ENCODE measurements at regions not wholly inside any gene's neighbourhood (a gene's known extent, or its start where the extent isn't known, plus 50 kb on each side); places are given as distances from the start of the nearest gene placed in this dataset.
"Not testable (repeated sequence)": the region's sequence is repeated elsewhere in the genome, so short reads cannot be mapped to it uniquely, and the experiment has no call there.

DNA sequence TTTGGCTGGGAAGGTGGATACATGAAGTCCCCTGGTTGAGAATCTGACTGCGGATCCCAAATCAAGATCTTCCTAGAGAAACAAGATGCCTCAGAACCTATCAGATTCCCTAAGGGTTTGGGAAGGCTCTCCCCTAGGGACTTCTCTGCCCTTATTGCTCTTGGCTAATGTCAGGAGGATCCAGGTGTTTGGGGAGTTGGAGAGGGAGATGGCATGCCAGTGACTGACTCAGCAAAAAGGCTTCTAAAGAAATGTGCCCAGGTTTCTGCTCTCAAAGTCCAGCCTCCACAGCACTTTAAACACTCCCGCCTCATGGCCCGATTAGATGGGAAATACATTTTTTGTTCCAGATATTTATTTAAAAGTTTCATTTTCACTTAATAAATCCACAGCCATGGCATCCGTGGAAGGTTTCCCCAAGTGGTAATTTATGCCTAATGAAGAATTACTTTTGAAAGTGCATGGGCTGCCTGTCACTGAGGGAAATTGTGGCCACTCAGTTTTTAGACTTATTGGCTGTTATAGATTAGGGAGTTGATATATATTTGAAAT, 156.4 kb downstream of the OSR1 start:
- no peak for DNase-seq (ENCODE audit: low read depth)

- DNase-seq (ENCODE audit: low read depth), result peak; percentile 24
Measured at GRCh38 chr2:19198381-19198780, 160.0 kb downstream of the OSR1 start.

DNA sequence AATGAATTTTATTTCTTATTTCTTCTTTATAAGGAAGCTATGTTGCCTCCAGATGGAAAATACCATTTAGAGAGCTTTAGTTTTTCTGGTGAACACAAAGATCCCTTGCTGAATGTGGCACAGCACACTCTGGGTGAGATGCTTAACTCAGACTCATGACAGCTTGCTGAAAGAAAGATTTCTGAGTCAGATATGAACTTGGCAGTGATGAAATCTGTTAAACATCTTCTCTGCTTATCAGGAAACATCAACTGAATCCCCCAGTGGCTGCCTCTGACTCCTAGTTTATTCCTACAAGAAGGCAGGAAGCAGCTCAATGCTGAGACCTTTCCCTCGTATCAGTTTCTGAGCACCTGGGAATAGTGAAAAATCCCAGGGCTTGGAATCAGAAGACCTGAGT, 162.8 kb downstream of the OSR1 start:
- DNase-seq (ENCODE audit: low read depth), result no peak

DNA sequence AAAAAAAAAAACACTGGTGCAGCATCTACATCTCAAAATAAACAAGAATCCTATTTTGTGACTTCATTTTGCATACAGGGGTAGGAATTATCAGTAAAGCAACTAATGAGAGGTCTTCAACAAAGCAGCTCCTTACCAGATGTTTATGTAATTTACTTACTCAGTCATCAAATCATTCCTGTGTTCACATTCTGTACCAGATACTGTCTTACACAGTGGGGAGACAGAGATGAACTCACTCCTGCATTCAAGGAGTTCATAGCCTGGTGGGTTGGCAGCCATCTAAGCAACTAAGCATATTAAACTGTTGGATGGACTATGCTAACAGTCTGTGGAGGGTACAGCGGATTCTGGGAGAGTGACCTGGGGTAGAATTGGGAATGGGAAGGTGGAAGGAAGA, 169.0 kb downstream of the OSR1 start:
- DNase-seq (ENCODE audit: low read depth), result no peak

- no peak for DNase-seq (ENCODE audit: low read depth)
Measured at GRCh38 chr2:19187323-19188020, 171.0 kb downstream of the OSR1 start.

DNA sequence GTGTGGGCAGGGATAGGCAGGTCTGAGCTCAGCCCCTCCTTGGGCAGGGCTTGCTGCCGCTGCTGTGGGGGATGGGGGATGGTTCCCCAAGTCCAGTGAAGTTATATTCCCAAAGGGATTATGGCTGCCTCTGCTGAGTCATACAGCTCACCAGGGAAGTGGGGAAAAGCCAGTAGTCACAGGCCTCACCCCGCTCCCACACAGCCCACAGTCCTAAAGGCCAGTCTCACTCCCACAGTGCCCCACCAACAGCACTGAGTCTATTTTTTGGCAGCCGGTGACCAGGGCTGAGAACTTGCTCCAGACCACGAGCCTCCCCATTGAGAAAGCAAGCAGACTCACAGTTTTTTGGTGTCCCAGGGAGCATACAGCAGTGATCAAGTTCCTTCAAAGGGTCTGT, 173.3 kb downstream of the OSR1 start:
- no peak for DNase-seq (ENCODE audit: low read depth)

DNA sequence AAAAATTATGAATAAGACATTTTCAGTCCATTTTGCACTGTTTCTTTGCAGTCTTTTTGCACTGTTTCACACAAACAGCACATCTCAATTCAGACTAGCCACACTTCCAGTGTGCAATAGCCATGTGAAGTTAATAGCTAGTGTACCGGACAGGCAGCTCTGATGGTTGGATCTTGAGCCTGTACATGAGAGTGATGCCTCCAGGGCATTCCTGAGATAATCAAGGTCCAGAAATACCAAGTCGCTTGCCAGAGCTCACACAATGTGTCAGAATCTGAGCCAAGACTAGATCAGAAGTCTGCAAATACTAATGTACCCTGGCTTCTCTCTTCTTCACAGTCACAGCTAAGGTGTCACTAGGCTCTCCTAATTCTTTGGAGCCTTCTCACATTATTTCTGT, 180.2 kb downstream of the OSR1 start:
- no peak for DNase-seq (ENCODE audit: low read depth)

DNA sequence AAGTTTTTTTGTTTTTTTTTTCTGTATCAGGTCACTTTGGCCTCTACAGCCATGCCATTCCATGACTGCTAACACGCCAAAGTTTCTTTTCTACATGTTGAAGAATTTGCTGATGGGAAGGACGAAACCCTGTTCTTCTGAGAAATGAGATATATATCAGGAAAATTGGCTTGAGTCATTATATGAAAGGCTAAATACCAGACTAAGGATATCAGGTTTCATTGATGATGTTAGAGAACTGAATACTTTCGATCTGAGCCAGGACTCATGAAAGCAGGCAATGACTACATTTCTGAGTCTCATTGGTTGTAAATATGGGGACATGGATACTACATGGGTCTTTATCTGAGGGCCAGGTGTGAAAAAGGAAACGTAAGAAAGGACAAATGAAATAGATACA, 181.4 kb downstream of the OSR1 start:
- DNase-seq (ENCODE audit: low read depth), result peak; percentile 26

GRCh38 chr2:19176172-19176852, 182.1 kb downstream of the OSR1 start:
- no peak for DNase-seq (ENCODE audit: low read depth)

GRCh38 chr2:19174176-19174575, 184.2 kb downstream of the OSR1 start:
- DNase-seq (ENCODE audit: low read depth), result no peak

- no peak for DNase-seq (ENCODE audit: low read depth)
Measured at GRCh38 chr2:19171409-19171808, 187.0 kb downstream of the OSR1 start.

DNA sequence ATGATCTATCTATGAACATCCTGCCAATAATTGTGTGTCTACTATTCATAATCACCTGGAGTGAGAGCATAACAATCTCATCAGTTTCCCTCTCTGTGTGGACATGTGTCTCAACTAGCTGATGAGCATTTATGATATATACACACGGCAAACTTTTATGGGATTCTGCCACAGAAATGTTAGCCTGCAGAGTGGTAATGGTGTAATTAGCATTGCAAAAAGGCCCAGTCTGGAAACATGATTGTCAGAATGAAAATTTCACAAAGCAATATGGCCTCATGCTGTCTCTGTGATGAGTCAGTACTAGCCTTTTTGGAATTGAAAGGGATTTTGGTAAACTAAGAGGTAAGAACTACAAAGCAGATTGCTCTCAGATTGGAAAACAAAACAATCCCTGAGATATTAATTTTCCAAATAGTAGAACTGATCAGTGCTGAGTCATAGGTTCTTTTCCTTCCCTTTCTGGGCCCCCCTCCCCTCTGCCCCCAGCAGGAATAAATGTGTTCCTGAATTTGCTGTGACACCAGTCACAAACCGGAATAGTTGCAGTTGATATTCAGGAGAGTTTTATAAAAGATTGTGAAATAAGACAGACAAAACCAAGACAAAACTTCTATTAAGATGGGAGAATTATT, 189.2 kb downstream of the OSR1 start:
- no peak for DNase-seq (ENCODE audit: low read depth)

DNA sequence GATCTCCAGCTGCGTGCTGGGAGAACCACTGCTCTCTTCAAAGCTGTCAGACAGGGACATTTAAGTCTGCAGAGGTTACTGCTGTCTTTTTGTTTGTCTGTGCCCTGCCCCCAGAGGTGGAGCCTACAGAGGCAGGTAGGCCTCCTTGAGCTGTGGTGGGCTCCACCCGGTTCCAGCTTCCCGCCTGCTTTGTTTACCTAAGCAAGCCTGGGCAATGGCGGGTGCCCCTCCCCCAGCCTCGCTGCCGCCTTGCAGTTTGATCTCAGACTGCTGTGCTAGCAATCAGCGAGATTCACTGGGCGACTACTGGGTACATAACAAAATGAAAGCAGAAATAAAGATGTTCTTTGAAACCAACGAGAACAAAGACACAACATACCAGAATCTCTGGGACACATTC, 194.3 kb downstream of the OSR1 start:
- not testable (repeated sequence) for DNase-seq (ENCODE audit: low read depth)

GRCh38 chr2:19158896-19159295, 199.5 kb downstream of the OSR1 start:
- DNase-seq (ENCODE audit: low read depth), result no peak

GRCh38 chr2:19158211-19158610, 200.2 kb downstream of the OSR1 start:
- DNase-seq (ENCODE audit: low read depth), result no peak

DNA sequence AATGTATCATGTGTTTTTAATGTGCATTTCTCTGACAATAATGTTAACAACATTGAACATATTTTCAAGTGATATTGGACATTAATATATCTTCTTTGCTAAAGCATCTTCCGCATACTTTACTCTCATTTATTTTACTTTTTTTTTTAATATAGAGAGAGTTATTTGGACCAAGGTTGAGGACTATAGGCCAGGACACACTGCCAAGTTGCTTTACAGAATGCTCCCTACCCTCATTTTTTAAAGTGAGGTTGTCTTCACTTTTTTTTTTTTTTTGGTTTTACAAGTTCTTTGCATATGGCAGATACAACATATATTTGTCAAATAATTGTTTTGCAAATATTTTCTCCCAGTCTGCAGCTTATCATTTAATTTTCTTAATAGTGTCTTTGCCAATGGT, 201.8 kb downstream of the OSR1 start:
- DNase-seq (ENCODE audit: low read depth), result no peak

DNA sequence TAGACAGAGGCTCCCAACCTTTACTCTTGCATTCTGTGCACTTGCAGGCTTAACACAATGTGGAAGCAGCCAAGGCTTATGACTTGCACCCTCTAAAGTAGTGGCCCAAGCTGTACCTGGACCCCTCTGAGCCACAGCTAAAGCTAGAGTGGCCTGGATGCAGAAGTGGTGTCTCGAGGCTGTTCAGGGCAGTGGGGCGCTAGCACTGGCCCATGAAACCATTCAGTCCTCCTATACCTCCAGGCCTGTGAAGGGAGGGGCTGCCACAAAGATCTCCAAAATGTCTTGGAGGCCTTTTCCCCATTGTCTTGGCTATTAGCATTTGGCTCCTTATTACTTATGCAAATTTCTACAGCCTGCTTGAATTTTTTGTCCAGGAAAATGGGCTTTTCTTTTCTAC, 207.7 kb downstream of the OSR1 start:
- no peak for DNase-seq (ENCODE audit: low read depth)

GRCh38 chr2:19146867-19147266, 211.6 kb downstream of the OSR1 start:
- DNase-seq (ENCODE audit: low read depth), result no peak

DNA sequence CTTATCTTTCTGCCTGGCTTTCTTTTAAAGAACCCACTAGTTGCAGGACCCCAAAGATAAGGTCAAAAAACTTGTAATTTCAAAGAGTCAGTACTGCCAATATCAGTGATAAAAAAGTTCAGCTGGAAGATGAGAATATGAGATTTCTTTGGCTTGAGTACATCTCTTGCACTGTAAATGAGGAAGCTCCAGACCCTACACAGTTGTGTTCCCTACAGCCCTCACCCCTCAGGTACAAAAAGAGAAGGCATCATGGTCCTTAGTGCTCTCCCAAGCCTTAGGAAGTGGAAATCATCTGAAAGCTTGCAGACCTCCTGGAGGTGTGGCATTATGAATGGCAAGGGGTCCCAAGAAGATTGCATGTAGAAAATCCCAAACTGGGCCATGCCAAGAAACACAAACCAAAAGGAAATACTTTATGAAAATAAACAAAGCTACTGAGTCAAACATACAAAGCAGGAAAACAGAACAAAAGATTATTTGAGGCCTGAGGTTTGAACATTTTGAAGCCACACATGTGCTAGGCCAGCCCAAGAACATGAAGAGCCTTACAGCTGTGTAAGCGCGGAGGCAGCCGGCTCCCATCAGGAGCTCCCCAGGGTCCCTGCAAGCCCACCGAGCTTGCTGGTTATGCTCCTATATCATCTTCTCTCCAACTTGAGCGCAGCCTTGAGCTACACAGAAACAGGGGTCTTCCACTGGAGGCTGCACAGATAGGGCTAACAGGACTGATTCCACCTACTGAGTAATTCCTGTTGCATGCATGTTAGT, 217.0 kb downstream of the OSR1 start:
- no peak for DNase-seq (ENCODE audit: low read depth)

DNA sequence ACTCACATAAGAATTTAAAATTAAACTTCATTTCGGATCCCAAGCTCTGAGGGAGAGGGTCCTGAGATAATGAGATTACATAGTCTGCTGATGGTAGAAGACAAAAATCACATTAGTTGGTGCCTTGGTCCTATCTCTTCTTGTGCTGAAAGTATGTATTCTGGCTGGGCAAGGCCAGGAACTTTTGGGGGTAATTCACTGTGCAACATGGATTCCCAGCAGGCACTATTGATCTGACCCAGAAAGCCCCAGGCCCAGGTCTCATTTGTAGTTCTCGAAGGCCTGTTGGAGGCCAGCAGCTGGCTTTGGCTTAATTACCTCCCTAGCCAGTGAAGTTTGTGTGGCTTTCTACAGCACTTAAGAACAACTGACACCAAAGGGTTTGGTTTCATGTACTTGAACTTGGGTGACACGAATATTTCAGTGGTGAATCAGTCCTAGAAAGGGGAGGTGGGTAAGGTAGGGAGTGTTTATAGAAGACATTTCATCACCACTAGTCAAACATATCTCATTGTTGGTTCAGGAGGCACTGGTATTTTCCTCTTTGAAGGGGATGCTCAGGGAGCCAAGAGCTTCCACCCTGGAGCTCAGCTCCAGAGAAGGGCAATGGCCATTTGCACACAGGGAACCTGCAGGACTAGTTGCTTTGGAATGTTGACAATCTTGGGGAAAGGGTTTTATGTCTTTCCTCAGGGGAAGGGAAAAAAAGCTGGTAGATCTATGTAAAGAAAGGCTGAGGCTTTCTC, 217.8 kb downstream of the OSR1 start:
- no peak for DNase-seq (ENCODE audit: low read depth)

DNA sequence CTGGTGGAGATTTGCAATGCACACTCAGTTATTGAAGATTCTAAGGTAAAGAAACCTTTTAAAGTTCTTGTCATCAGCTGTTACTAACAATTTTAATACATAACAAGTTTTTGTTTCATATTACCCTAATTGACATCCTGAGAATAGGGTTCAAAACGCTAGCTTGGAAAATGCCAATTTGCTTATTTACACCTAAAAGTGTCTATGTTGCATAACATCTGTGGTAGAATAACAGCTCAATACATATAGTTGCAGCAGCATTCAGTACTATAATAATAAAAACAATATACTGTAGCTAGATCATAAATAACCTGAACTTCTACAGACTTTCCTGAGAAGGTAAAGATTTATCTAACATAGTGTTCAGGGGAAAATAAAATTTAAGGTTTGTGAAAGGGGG, 219.0 kb downstream of the OSR1 start:
- no peak for DNase-seq (ENCODE audit: low read depth)
